ENCODE measurements at regions not wholly inside any gene's neighbourhood (a gene's known extent, or its start where the extent isn't known, plus 50 kb on each side); places are given as distances from the start of the nearest gene placed in this dataset.
"Not testable (repeated sequence)": the region's sequence is repeated elsewhere in the genome, so short reads cannot be mapped to it uniquely, and the experiment has no call there.

GRCh38 chr7:4483851-4484250, 198.2 kb upstream of the FOXK1 start:
- no TSS peak for BruUV-seq (replicated peaks)
- Histone ChIP-seq H4K20me1 (ENCODE audit: low read length) (no peaks in the 10 kb centered on the region), H3K79me2 (ENCODE audit: low read length) (no peaks in the 10 kb centered on the region), H3K27ac (ENCODE audit: low read length) (no peak overlapping the region), H3K9me3 (ENCODE audit: low read length) (no peaks in the 10 kb centered on the region), H3K4me3 (ENCODE audit: low read length) (no peak overlapping the region), H3K36me3 (ENCODE audit: low read depth, low read length) (no peaks in the 10 kb centered on the region), H3K27me3 (ENCODE audit: low read length) (no peaks in the 10 kb centered on the region), H3K4me1 (ENCODE audit: insufficient read depth, low read length) (no peaks in the 10 kb centered on the region), H3K9me2 (replicated peaks; ENCODE audit: low read length) (no peaks in the 10 kb centered on the region), H3K9ac (ENCODE audit: low read length) (no peak overlapping the region), H3K4me2 (ENCODE audit: low read length) (no peak overlapping the region), H3F3A (ENCODE audit: low read length, unreplicated experiment) (no peaks in the 10 kb centered on the region), H2AFZ (ENCODE audit: low read length) (no peak overlapping the region)
- DNase-seq (no peak), ATAC-seq (no peak)
- ChIA-PET CTCF (no interaction called here), POLR2A (ENCODE audit: unreplicated experiment) (no interaction called here)
- intact Hi-C loops (cut with micrococcal nuclease), result no loop called here
- TF ChIP-seq EZH2 (IDR thresholded peaks at IDR 0.05; ENCODE audit: low read length, unreplicated experiment) (no peak), CTCF (conservative IDR thresholded peaks at IDR 0.05; ENCODE audit: low read depth, low read length) (no peak), EZH2phosphoT487 (IDR thresholded peaks at IDR 0.05; ENCODE audit: borderline replicate concordance, low read length) (no peak)

GRCh38 chr7:4484545-4484944, 197.6 kb upstream of the FOXK1 start:
- H3K27me3 ChIP-seq (ENCODE audit: low read length), result no peaks in the 10 kb centered on the region
- intact Hi-C loops (cut with micrococcal nuclease), result no loop called here
- DNase-seq, result no peak
- no peaks in the 10 kb centered on the region for H3K9me2 ChIP-seq (replicated peaks; ENCODE audit: low read length)
- H3K4me1 ChIP-seq (ENCODE audit: insufficient read depth, low read length), result no peaks in the 10 kb centered on the region
- H3K4me2 ChIP-seq (ENCODE audit: low read length), result no peak overlapping the region
- no TSS peak for BruUV-seq (replicated peaks)
- no peaks in the 10 kb centered on the region for H4K20me1 ChIP-seq (ENCODE audit: low read length)
- no peaks in the 10 kb centered on the region for H3K9me3 ChIP-seq (ENCODE audit: low read length)
- H2AFZ ChIP-seq (ENCODE audit: low read length), result no peak overlapping the region
- no peaks in the 10 kb centered on the region for H3K36me3 ChIP-seq (ENCODE audit: low read depth, low read length)
- no peak overlapping the region for H3K27ac ChIP-seq (ENCODE audit: low read length)
- H3K4me3 ChIP-seq (ENCODE audit: low read length), result no peak overlapping the region
- H3K79me2 ChIP-seq (ENCODE audit: low read length), result no peaks in the 10 kb centered on the region
- ChIA-PET POLR2A (ENCODE audit: unreplicated experiment) (no interaction called here), CTCF (no interaction called here)
- TF ChIP-seq CTCF (conservative IDR thresholded peaks at IDR 0.05; ENCODE audit: low read depth, low read length), result no peak
- no peak for TF ChIP-seq EZH2 (IDR thresholded peaks at IDR 0.05; ENCODE audit: low read length, unreplicated experiment)
- TF ChIP-seq EZH2phosphoT487 (IDR thresholded peaks at IDR 0.05; ENCODE audit: borderline replicate concordance, low read length), result no peak
- ATAC-seq, result no peak
- H3K9ac ChIP-seq (ENCODE audit: low read length), result no peak overlapping the region
- no peaks in the 10 kb centered on the region for H3F3A ChIP-seq (ENCODE audit: low read length, unreplicated experiment)

- DNase-seq (no peak), ATAC-seq (no peak)
- TF ChIP-seq CTCF (conservative IDR thresholded peaks at IDR 0.05; ENCODE audit: low read depth, low read length), result no peak
- no peak for TF ChIP-seq EZH2 (IDR thresholded peaks at IDR 0.05; ENCODE audit: low read length, unreplicated experiment)
- TF ChIP-seq EZH2phosphoT487 (IDR thresholded peaks at IDR 0.05; ENCODE audit: borderline replicate concordance, low read length), result no peak
- H3K79me2 ChIP-seq (ENCODE audit: low read length), result no peaks in the 10 kb centered on the region
- H3K4me1 ChIP-seq (ENCODE audit: insufficient read depth, low read length), result no peaks in the 10 kb centered on the region
- H3K9me3 ChIP-seq (ENCODE audit: low read length), result no peaks in the 10 kb centered on the region
- BruUV-seq (replicated peaks), result no TSS peak
- H3K27me3 ChIP-seq (ENCODE audit: low read length), result no peaks in the 10 kb centered on the region
- intact Hi-C loops (cut with micrococcal nuclease), result no loop called here
- no peaks in the 10 kb centered on the region for H3F3A ChIP-seq (ENCODE audit: low read length, unreplicated experiment)
- CTCF ChIA-PET, result no interaction called here
- H3K36me3 ChIP-seq (ENCODE audit: low read depth, low read length), result no peaks in the 10 kb centered on the region
- no peak overlapping the region for H3K4me3 ChIP-seq (ENCODE audit: low read length)
- H3K27ac ChIP-seq (ENCODE audit: low read length), result no peak overlapping the region
- POLR2A ChIA-PET (ENCODE audit: unreplicated experiment), result no interaction called here
- H2AFZ ChIP-seq (ENCODE audit: low read length), result no peak overlapping the region
- H3K9ac ChIP-seq (ENCODE audit: low read length), result no peak overlapping the region
- no peak overlapping the region for H3K4me2 ChIP-seq (ENCODE audit: low read length)
- no peaks in the 10 kb centered on the region for H4K20me1 ChIP-seq (ENCODE audit: low read length)
- H3K9me2 ChIP-seq (replicated peaks; ENCODE audit: low read length), result no peaks in the 10 kb centered on the region
These were observed 195.2 kb upstream of the FOXK1 start for GRCh38 chr7:4486907-4487306.

GRCh38 chr7:4496911-4497310, 185.2 kb upstream of the FOXK1 start:
- H3K9ac ChIP-seq (ENCODE audit: low read length); H3K4me3 ChIP-seq (ENCODE audit: low read length); H3K79me2 ChIP-seq (ENCODE audit: low read length); BruUV-seq (replicated peaks); H3K27me3 ChIP-seq (ENCODE audit: low read length); H3K4me2 ChIP-seq (ENCODE audit: low read length); H3K9me3 ChIP-seq (ENCODE audit: low read length); DNase-seq; H3K27ac ChIP-seq (ENCODE audit: low read length); H4K20me1 ChIP-seq (ENCODE audit: low read length); H3K9me2 ChIP-seq (replicated peaks; ENCODE audit: low read length); POLR2A ChIA-PET (ENCODE audit: unreplicated experiment); H3K36me3 ChIP-seq (ENCODE audit: low read depth, low read length); H3F3A ChIP-seq (ENCODE audit: low read length, unreplicated experiment); H3K4me1 ChIP-seq (ENCODE audit: insufficient read depth, low read length); intact Hi-C loops (cut with micrococcal nuclease); H2AFZ ChIP-seq (ENCODE audit: low read length); ATAC-seq; CTCF ChIA-PET: not testable (repeated sequence)
